ENCODE measurements at regions not wholly inside any gene's neighbourhood (a gene's known extent, or its start where the extent isn't known, plus 50 kb on each side); places are given as distances from the start of the nearest gene placed in this dataset.
"Not testable (repeated sequence)": the region's sequence is repeated elsewhere in the genome, so short reads cannot be mapped to it uniquely, and the experiment has no call there.

DNA sequence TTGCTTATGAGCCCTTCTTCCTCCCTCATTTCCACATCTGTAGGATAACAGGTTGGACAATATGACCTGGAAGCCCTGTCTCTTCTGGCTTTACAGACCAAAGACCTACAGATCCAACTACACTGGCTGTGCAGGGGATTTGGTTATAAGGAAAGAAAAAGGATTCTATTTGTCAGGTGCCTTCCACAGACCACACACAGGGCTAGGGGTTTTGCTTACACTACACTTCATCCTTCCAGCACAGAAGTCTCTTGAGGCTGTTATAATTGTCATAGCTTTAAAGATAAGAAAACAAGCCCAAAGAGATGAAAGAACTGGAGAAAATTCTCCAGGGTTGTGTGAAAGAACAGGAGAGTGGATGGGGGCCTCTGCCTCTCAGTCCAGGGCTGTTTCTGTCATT lies 302.6 kb downstream of the MYCN start:
- Histone ChIP-seq H3K36me3 (ENCODE audit: insufficient read depth, low read length) (no peaks in the 10 kb centered on the region), H3K4me1 (ENCODE audit: insufficient read depth, low read length) (no peaks in the 10 kb centered on the region; the same call in 1 of the 2 replicates), H3K9ac (ENCODE audit: low read depth, low read length) (no peak overlapping the region), H3K27me3 (ENCODE audit: insufficient read depth, low read length) (no peaks in the 10 kb centered on the region), H3K9me3 (ENCODE audit: insufficient read depth, low read depth, low read length) (no peaks in the 10 kb centered on the region), H3K27ac (ENCODE audit: low read depth, low read length) (no peak overlapping the region), H3K4me3 (ENCODE audit: low read length) (no peak overlapping the region)

DNA sequence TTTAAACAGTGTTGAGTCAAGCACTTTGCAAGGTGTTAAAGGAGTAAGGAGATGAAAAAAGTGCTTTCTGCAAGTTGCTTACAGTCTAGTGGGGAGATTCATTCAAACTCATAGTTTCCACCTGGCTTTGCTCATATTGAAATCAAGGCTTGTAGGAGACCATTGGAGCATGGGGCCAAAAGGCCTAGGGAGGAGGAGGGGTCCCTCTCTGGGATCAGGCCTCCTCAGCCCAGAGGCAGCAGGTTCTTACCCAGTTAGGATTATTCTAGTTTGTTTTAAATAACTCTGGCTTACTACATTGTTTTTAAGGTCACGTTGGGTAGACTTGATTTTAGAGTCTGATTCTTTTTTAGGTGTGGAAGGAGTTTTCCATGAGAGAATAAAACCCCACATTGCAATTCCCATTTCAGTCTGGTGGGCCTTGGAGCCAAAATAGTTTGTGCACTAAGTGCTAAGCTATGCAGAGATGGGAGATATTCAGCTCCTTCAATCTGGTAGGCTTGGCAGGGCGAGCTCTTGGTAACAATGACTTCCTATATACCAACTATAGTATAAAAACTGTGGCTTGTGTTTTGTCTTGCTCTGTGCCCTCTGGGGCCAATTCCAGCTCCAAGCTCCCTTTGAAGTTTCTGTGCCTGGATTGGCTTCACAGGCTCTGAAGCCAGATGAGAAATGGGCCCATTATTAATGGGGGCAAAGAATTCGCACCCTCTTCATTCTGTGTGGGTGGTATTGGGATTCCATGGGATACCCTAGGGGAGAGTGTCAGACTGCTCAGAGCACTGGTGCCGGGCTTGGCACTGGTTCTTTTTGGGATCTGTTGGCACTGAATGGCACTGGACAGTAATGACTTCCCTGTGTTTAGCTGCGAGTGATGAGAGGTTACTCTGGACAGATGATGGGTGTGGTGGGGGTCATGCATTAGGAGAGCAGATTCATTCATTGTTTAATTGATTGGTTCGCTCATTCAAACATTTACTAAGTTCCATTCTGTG lies 301.1 kb downstream of the MYCN start:
- H3K27ac ChIP-seq (ENCODE audit: low read depth, low read length): no peak overlapping the region
- 94% methylated on average over 5 of the region's 6 CpGs for WGBS
- H3K27me3 ChIP-seq (ENCODE audit: insufficient read depth, low read length): no peaks in the 10 kb centered on the region
- no peaks in the 10 kb centered on the region; the same call in 1 of the 2 replicates for H3K4me1 ChIP-seq (ENCODE audit: insufficient read depth, low read length)
- no peaks in the 10 kb centered on the region for H3K36me3 ChIP-seq (ENCODE audit: insufficient read depth, low read length)
- no peaks in the 10 kb centered on the region for H3K9me3 ChIP-seq (ENCODE audit: insufficient read depth, low read depth, low read length)
- H3K4me3 ChIP-seq (ENCODE audit: low read length): no peak overlapping the region
- no peak overlapping the region for H3K9ac ChIP-seq (ENCODE audit: low read depth, low read length)

GRCh38 chr2:16240402-16240801 lies 300.1 kb downstream of the MYCN start:
- Histone ChIP-seq H3K9ac (ENCODE audit: low read depth, low read length) (no peak overlapping the region), H3K4me1 (ENCODE audit: insufficient read depth, low read length) (peaks cover 9% of the 10 kb centered on the region), H3K9me3 (ENCODE audit: insufficient read depth, low read depth, low read length) (no peaks in the 10 kb centered on the region), H3K4me3 (ENCODE audit: low read length) (no peak overlapping the region), H3K36me3 (ENCODE audit: insufficient read depth, low read length) (no peaks in the 10 kb centered on the region), H3K27ac (ENCODE audit: low read depth, low read length) (no peak overlapping the region), H3K27me3 (ENCODE audit: insufficient read depth, low read length) (no peaks in the 10 kb centered on the region)
- 85% methylated on average over 3 of the region's 3 CpGs for WGBS

DNA sequence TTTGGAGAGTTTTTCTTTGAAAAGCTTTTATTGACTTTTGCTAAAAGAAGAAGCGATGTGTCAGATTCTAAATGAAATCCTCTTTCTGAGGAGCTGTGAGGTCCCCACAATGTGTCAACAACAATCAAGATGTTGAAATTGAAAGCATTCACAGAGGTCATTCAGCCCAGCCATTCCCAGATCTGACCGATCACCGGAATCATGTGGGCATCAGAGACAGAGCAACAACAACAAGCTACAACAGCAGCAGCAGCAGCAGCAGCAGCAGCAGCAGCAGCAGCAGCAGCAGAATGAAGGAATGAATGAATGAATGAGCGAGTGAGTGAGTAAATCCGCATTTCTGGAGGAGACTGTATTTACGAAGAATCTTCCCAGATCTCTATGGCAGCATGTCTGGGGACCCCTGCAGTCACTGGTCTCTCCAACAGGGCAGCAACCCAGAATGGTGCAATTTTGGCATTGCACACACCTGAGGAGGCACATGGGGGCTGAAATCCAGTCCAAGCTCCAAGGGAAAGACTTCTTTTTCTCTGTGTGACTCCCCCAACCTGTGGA lies 299.0 kb downstream of the MYCN start:
- no peak overlapping the region for H3K4me3 ChIP-seq (ENCODE audit: low read length)
- no peaks in the 10 kb centered on the region for H3K36me3 ChIP-seq (ENCODE audit: insufficient read depth, low read length)
- 93% methylated on average over 6 of the region's 6 CpGs for WGBS
- peaks cover 11% of the 10 kb centered on the region for H3K4me1 ChIP-seq (ENCODE audit: insufficient read depth, low read length)
- no peaks in the 10 kb centered on the region for H3K9me3 ChIP-seq (ENCODE audit: insufficient read depth, low read depth, low read length)
- H3K27ac ChIP-seq (ENCODE audit: low read depth, low read length): no peak overlapping the region
- H3K27me3 ChIP-seq (ENCODE audit: insufficient read depth, low read length): no peaks in the 10 kb centered on the region
- H3K9ac ChIP-seq (ENCODE audit: low read depth, low read length): no peak overlapping the region

GRCh38 chr2:16238786-16239185 lies 298.4 kb downstream of the MYCN start:
- Histone ChIP-seq H3K27me3 (ENCODE audit: insufficient read depth, low read length) (no peaks in the 10 kb centered on the region), H3K9me3 (ENCODE audit: insufficient read depth, low read depth, low read length) (no peaks in the 10 kb centered on the region), H3K36me3 (ENCODE audit: insufficient read depth, low read length) (no peaks in the 10 kb centered on the region), H3K4me3 (ENCODE audit: low read length) (no peak overlapping the region), H3K9ac (ENCODE audit: low read depth, low read length) (no peak overlapping the region), H3K27ac (ENCODE audit: low read depth, low read length) (no peak overlapping the region), H3K4me1 (ENCODE audit: insufficient read depth, low read length) (peaks cover 11% of the 10 kb centered on the region)

- no peaks in the 10 kb centered on the region for H3K9me3 ChIP-seq (ENCODE audit: insufficient read depth, low read depth, low read length)
- no peak overlapping the region for H3K4me3 ChIP-seq (ENCODE audit: low read length)
- peaks cover 11% of the 10 kb centered on the region for H3K4me1 ChIP-seq (ENCODE audit: insufficient read depth, low read length)
- no peak overlapping the region for H3K9ac ChIP-seq (ENCODE audit: low read depth, low read length)
- 91% methylated on average over 10 of the region's 10 CpGs for WGBS
- H3K27me3 ChIP-seq (ENCODE audit: insufficient read depth, low read length): no peaks in the 10 kb centered on the region
- no peak overlapping the region for H3K27ac ChIP-seq (ENCODE audit: low read depth, low read length)
- no peaks in the 10 kb centered on the region for H3K36me3 ChIP-seq (ENCODE audit: insufficient read depth, low read length)
These were observed 297.8 kb downstream of the MYCN start for GRCh38 chr2:16238001-16238761.

GRCh38 chr2:16235747-16236146 lies 295.4 kb downstream of the MYCN start:
- H3K9me3 ChIP-seq (ENCODE audit: insufficient read depth, low read depth, low read length): no peaks in the 10 kb centered on the region
- no peaks in the 10 kb centered on the region for H3K27me3 ChIP-seq (ENCODE audit: insufficient read depth, low read length)
- 0 out of 2 replicates have a peak overlapping the region, but pooled peaks have one; percentile 2 for H3K9ac ChIP-seq (ENCODE audit: low read depth, low read length)
- 0 out of 2 replicates have a peak overlapping the region, but pooled peaks have one; percentile 31 for H3K4me3 ChIP-seq (ENCODE audit: low read length)
- peaks cover 11% of the 10 kb centered on the region for H3K4me1 ChIP-seq (ENCODE audit: insufficient read depth, low read length)
- H3K36me3 ChIP-seq (ENCODE audit: insufficient read depth, low read length): no peaks in the 10 kb centered on the region
- WGBS: 82% methylated on average over 1 of the region's 1 CpG
- no peak overlapping the region for H3K27ac ChIP-seq (ENCODE audit: low read depth, low read length)

- peaks cover 11% of the 10 kb centered on the region for H3K4me1 ChIP-seq (ENCODE audit: insufficient read depth, low read length)
- H3K27ac ChIP-seq (ENCODE audit: low read depth, low read length); H3K27me3 ChIP-seq (ENCODE audit: insufficient read depth, low read length); H3K9me3 ChIP-seq (ENCODE audit: insufficient read depth, low read depth, low read length); H3K36me3 ChIP-seq (ENCODE audit: insufficient read depth, low read length): not testable (repeated sequence)
- WGBS: 59% methylated on average over 20 of the region's 20 CpGs
- H3K4me3 ChIP-seq (ENCODE audit: low read length): peak overlapping the region; percentile 31; the same call in 1 of the 2 replicates
- 0 out of 2 replicates have a peak overlapping the region, but pooled peaks have one; percentile 2 for H3K9ac ChIP-seq (ENCODE audit: low read depth, low read length)
These were observed 294.9 kb downstream of the MYCN start for GRCh38 chr2:16235291-16235690.

DNA sequence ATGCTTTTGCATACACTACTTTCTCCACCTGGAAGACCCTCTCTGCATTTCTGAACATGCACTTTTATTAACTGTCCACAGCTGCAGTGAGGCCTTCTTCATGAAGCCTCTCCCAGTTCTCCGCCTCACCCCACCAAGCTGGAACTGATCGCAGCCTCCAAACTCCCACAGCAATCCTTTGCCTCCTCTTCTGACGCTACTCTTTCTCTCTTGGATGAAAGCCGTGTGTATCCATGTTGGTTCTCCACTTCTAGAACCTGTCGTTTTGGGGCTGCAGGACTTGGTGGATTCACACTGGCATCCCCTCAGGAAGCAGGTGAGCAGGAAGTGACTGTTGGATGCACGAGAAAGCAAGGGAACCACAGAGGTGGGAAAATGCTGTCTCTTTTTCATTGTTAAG lies 288.6 kb downstream of the MYCN start:
- Histone ChIP-seq H3K4me3 (ENCODE audit: low read length) (no peak overlapping the region), H3K36me3 (ENCODE audit: insufficient read depth, low read length) (no peaks in the 10 kb centered on the region), H3K27ac (ENCODE audit: low read depth, low read length) (no peak overlapping the region), H3K27me3 (ENCODE audit: insufficient read depth, low read length) (no peaks in the 10 kb centered on the region), H3K9me3 (ENCODE audit: insufficient read depth, low read depth, low read length) (no peaks in the 10 kb centered on the region), H3K4me1 (ENCODE audit: insufficient read depth, low read length) (peaks cover 12% of the 10 kb centered on the region), H3K9ac (ENCODE audit: low read depth, low read length) (no peak overlapping the region)
- WGBS: 88% methylated on average over 6 of the region's 6 CpGs

DNA sequence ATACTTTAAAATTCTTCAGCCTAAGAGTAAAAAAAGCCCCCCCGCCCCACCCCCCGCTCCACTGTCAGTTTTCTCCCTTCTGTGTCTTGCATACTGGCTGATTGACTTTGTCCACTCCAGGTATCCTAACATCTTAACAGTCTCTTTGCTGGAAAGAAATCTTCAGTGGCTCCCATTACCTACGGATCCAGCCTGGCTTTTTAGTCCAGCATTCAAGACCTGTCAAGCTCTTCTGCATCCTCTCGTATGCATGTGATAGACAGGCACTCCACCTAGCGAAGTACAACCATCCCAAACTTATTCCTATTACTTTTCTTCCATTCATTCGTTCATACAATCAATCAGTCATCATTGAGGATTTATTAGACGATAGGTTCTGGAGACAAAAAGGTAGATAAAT lies 288.1 kb downstream of the MYCN start:
- no peaks in the 10 kb centered on the region for H3K36me3 ChIP-seq (ENCODE audit: insufficient read depth, low read length)
- no peaks in the 10 kb centered on the region for H3K9me3 ChIP-seq (ENCODE audit: insufficient read depth, low read depth, low read length)
- no peaks in the 10 kb centered on the region for H3K27me3 ChIP-seq (ENCODE audit: insufficient read depth, low read length)
- WGBS: 86% methylated on average over 7 of the region's 7 CpGs
- no peak overlapping the region for H3K4me3 ChIP-seq (ENCODE audit: low read length)
- no peak overlapping the region for H3K27ac ChIP-seq (ENCODE audit: low read depth, low read length)
- no peak overlapping the region for H3K9ac ChIP-seq (ENCODE audit: low read depth, low read length)
- H3K4me1 ChIP-seq (ENCODE audit: insufficient read depth, low read length): peaks cover 15% of the 10 kb centered on the region
